IMR-90 (cell line): ENCODE measurements at regions not wholly inside any gene's neighbourhood (a gene's known extent, or its start where the extent isn't known, plus 50 kb on each side); places are given as distances from the start of the nearest gene placed in this dataset.

Source experiments
- ATAC-seq: fragments of 200-7000 bp; cut with Tn5 transposase; 2 replicates; pipeline ENCODE4 v1.9.1; 2020; ENCODE audit warnings: low read depth, mild to moderate bottlenecking, moderate library complexity
- BruUV-seq: library from RNA; stranded (reverse); fragments of 400-500 nt; replicated peaks from 2 replicates; lab custom pipeline; 2021; lab: Mats Ljungman, UMichigan
- CTCF ChIA-PET: fragments of 300-600 bp; formaldehyde crosslinking; extraction: SDS; loops from one replicate; lab custom pipeline; 2021; ENCODE audit warnings: antibody characterized with exemption; lab: Yijun Ruan, JAX
- POLR2A ChIA-PET: fragments of 300-600 bp; sonication (Branson Sonifier 250); formaldehyde crosslinking; loops from one replicate; lab custom pipeline; 2022; ENCODE audit warnings: antibody characterized with exemption; ENCODE audit not compliant: unreplicated experiment; lab: Charles Lee
- DNase-seq: peaks from one replicate; pipeline ENCODE4 v3.0.0; 2013
- H2AFZ ChIP-seq: replicated peaks from 2 replicates; pipeline ENCODE3; 2013; ENCODE audit warnings: low read length, mild to moderate bottlenecking; ENCODE audit not compliant: poor library complexity
- H2AK5ac ChIP-seq: 2 replicates; pipeline ENCODE4 v1.6.1; 2013; ENCODE audit warnings: low read depth, low read length, inconsistent platforms
- H2AK9ac ChIP-seq: replicated peaks from 2 replicates; pipeline ENCODE3; 2013; ENCODE audit warnings: mild to moderate bottlenecking, low read depth, low read length, moderate library complexity; ENCODE audit not compliant: poor library complexity
- H2BK120ac ChIP-seq: 2 replicates; pipeline ENCODE4 v1.6.1; 2013; ENCODE audit warnings: low read depth, low read length, inconsistent platforms
- H2BK15ac ChIP-seq: 3 replicates; pipeline ENCODE4 v1.6.1; 2013; ENCODE audit warnings: low read depth, low read length, inconsistent platforms
- H2BK20ac ChIP-seq: 2 replicates; pipeline ENCODE4 v1.6.1; 2013; ENCODE audit warnings: low read depth, mild to moderate bottlenecking, inconsistent platforms, low read length, moderate library complexity
- H2BK5ac ChIP-seq: 2 replicates; pipeline ENCODE4 v1.6.1; 2013; ENCODE audit warnings: mild to moderate bottlenecking, low read depth, low read length, inconsistent platforms; ENCODE audit not compliant: poor library complexity, severe bottlenecking
- H3K14ac ChIP-seq: replicated peaks from 2 replicates; pipeline ENCODE4 v1.6.1; 2013; ENCODE audit warnings: low read depth, low read length, inconsistent platforms
- H3K18ac ChIP-seq: 2 replicates; pipeline ENCODE4 v1.6.1; 2013; ENCODE audit warnings: low read depth, low read length, control low read depth
- H3K23ac ChIP-seq: 2 replicates; pipeline ENCODE4 v1.6.1; 2013; ENCODE audit warnings: low read depth, low read length, inconsistent platforms
- H3K27ac ChIP-seq: 2 replicates; pipeline ENCODE4 v1.5.1; 2013; ENCODE audit warnings: mild to moderate bottlenecking, control low read depth, low read length; ENCODE audit not compliant: insufficient read depth
- H3K27me3 ChIP-seq: 2 replicates; pipeline ENCODE4 v1.6.1; 2013; ENCODE audit warnings: low read length; ENCODE audit not compliant: control insufficient read depth, insufficient read depth
- H3K36me3 ChIP-seq: 2 replicates; pipeline ENCODE4 v1.6.1; 2013; ENCODE audit warnings: low read length, mixed read lengths; ENCODE audit not compliant: control insufficient read depth, insufficient read depth
- H3K4ac ChIP-seq: 2 replicates; pipeline ENCODE4 v1.6.1; 2013; ENCODE audit warnings: low read depth, low read length, inconsistent platforms
- H3K4me1 ChIP-seq: 2 replicates; pipeline ENCODE4 v1.6.1; 2013; ENCODE audit warnings: low read length, mixed read lengths; ENCODE audit not compliant: control insufficient read depth, insufficient read depth
- H3K4me2 ChIP-seq: 2 replicates; pipeline ENCODE4 v1.6.1; 2013; ENCODE audit warnings: low read depth, mild to moderate bottlenecking, control low read depth, low read length, moderate library complexity
- H3K4me3 ChIP-seq: 2 replicates; pipeline ENCODE4 v1.5.1; 2013; ENCODE audit warnings: low read depth, mild to moderate bottlenecking, control low read depth, low read length, moderate library complexity; ENCODE audit not compliant: insufficient read depth
- H3K56ac ChIP-seq: 2 replicates; pipeline ENCODE4 v1.6.1; 2013; ENCODE audit warnings: low read length, inconsistent platforms; ENCODE audit not compliant: insufficient read depth; ENCODE audit errors: extremely low read depth
- H3K79me1 ChIP-seq, 2 experiments: 2 replicates each; pipeline ENCODE4 v1.6.1; 2013; ENCODE audit warnings: low read length in 2 of 2, inconsistent platforms in 1 of 2, low read depth in 1 of 2
- H3K9ac ChIP-seq: 2 replicates; pipeline ENCODE4 v1.6.1; 2013; ENCODE audit warnings: low read depth, low read length, control low read depth
- H3K9me1 ChIP-seq: 2 replicates; pipeline ENCODE4 v1.6.1; 2013; ENCODE audit warnings: low read length, inconsistent platforms; ENCODE audit not compliant: insufficient read depth
- H3K9me3 ChIP-seq: 2 replicates; pipeline ENCODE4 v1.6.1; 2013; ENCODE audit warnings: low read length; ENCODE audit not compliant: control insufficient read depth, insufficient read depth
- H4K20me1 ChIP-seq: 2 replicates; pipeline ENCODE4 v1.6.1; 2013; ENCODE audit warnings: low read length, inconsistent platforms; ENCODE audit not compliant: insufficient read depth
- H4K5ac ChIP-seq: 2 replicates; pipeline ENCODE4 v1.6.1; 2013; ENCODE audit warnings: mild to moderate bottlenecking, low read depth, low read length, control low read depth
- H4K8ac ChIP-seq, 2 experiments: 2 replicates each; pipeline ENCODE4 v1.6.1; 2013; ENCODE audit warnings: low read depth in 2 of 2, low read length in 2 of 2, control low read depth in 1 of 2, inconsistent platforms in 1 of 2
- H4K91ac ChIP-seq: 2 replicates; pipeline ENCODE4 v1.6.1; 2013; ENCODE audit warnings: low read depth, low read length, inconsistent platforms; ENCODE audit not compliant: insufficient read depth
- CEBPB ChIP-seq: IDR thresholded peaks from 2 replicates; pipeline ENCODE4 v1.6.1; 2012; ENCODE audit warnings: low read depth, low read length, improper control_type of control experiment
- NFE2L2 ChIP-seq: fragments of 150-350 bp; IDR thresholded peaks from 2 replicates; pipeline ENCODE4 v1.6.1; 2016; ENCODE audit warnings: low read depth, mild to moderate bottlenecking, low read length
- RAD21 ChIP-seq: IDR thresholded peaks from 2 replicates; pipeline ENCODE4 v1.6.1; 2012; ENCODE audit warnings: low read length, improper control_type of control experiment
- SMC3 ChIP-seq: fragments of 150-350 bp; IDR thresholded peaks from 2 replicates; pipeline ENCODE4 v1.6.1; 2016; ENCODE audit warnings: low read depth, mild to moderate bottlenecking, antibody characterized with exemption, low read length, moderate library complexity
- WGBS, 2 experiments: methylation state at CpG; one replicate each; pipeline versions ENCODE4 v1.1.5 to v1.1.7; 2013; ENCODE audit warnings: missing lambda C conversion rate in 2 of 2; ENCODE audit not compliant: insufficient read length in 1 of 2; ENCODE audit errors: extremely low coverage in 2 of 2; 5-methylcytosine and 5-hydroxymethylcytosine counted together
- dilution Hi-C: fragments of 300-500 bp; cut with HindIII; formaldehyde crosslinking; loops from one replicate; pipeline ENCODE4 v1.14.3; 2018; ENCODE audit warnings: low sequenced_read_pairs; ENCODE audit not compliant: unreplicated experiment
- in situ Hi-C: fragments of 300-500 bp; cut with MboI; formaldehyde crosslinking; loops from 3 replicates; pipeline ENCODE4 v1.14.3; 2019; ENCODE audit warnings: low sequenced_read_pairs, inconsistent platforms, mixed read lengths
- intact Hi-C: fragments of 100-400 bp; cut with micrococcal nuclease; formaldehyde crosslinking; loops from 2 replicates; pipeline ENCODE4 v1.10.0; 2022

GRCh38 chr13:79128158-79128557 is 277.9 kb downstream of the RBM26 start:
- Histone ChIP-seq H3K14ac (no peak overlapping the region), H2AFZ (no peak overlapping the region), H3K18ac (no peak overlapping the region), H4K8ac (no peak overlapping the region), H4K20me1 (no peaks in the 10 kb centered on the region), H3K23ac (no peak overlapping the region), H3K4me2 (no peak overlapping the region), H2BK5ac (no peak overlapping the region), H3K9ac (no peak overlapping the region), H4K5ac (no peak overlapping the region), H2AK5ac (no peak overlapping the region), H4K91ac (no peak overlapping the region), H3K9me1 (no peaks in the 10 kb centered on the region), H2AK9ac (no peak overlapping the region), H3K27ac (no peak overlapping the region), H3K56ac (no peak overlapping the region), H3K4me1 (no peaks in the 10 kb centered on the region), H3K4me3 (no peak overlapping the region), H3K36me3 (no peaks in the 10 kb centered on the region), H2BK20ac (no peak overlapping the region), H3K27me3 (no peaks in the 10 kb centered on the region), H3K79me1 (no peaks in the 10 kb centered on the region), H2BK15ac (no peak overlapping the region), H3K4ac (no peak overlapping the region), H3K9me3 (no peaks in the 10 kb centered on the region), H2BK120ac (no peak overlapping the region)
- no TSS peak for BruUV-seq
- intact Hi-C loops (no loop called here), dilution Hi-C loops (no loop called here), in situ Hi-C loops (no loop called here)
- CTCF ChIA-PET: no interaction called here
- WGBS, 2 experiments: no CpG with 5 or more reads among the region's 2 CpGs
- TF ChIP-seq RAD21 (no peak), CEBPB (peak; percentile 93), SMC3 (no peak), NFE2L2 (no peak)
- DNase-seq (peak; percentile 18), ATAC-seq (no peak)
- POLR2A ChIA-PET: no interaction called here
